ENCODE measurements at regions not wholly inside any gene's neighbourhood (a gene's known extent, or its start where the extent isn't known, plus 50 kb on each side); places are given as distances from the start of the nearest gene placed in this dataset.
"Not testable (repeated sequence)": the region's sequence is repeated elsewhere in the genome, so short reads cannot be mapped to it uniquely, and the experiment has no call there.

DNA sequence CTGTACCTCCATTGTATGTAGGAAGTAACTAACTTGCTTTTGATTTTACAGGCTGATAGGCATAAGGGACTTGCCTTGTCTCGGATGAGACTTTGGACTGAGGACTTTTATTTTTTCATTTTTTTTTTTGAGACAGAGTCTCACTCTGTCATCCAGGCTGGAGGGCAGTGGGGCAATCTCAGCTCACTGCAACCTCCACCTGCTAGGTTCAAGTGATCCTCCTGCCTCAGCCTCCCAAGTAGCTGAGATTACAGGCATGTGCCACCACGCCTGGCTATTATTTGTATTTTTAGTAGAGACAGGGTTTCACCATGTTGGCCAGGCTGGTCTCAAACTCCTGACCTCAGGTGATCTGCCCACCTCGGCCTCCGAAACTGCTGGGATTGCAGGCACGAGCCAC lies 80.2 kb upstream of the SYN3 start:
- H3K9ac ChIP-seq (ENCODE audit: insufficient read depth, low read depth, low read length); H3K36me3 ChIP-seq (replicated peaks in 1 of 2; ENCODE audit: control insufficient read depth in 1 of 2, insufficient read depth in 2 of 2, low read length in 2 of 2); in situ Hi-C loops (cut with HindIII; ENCODE audit: extremely low pct_ligation_motif_present, low pct_unique_long_range_greater_than_20kb); intact Hi-C loops (cut with micrococcal nuclease; ENCODE audit: unreplicated experiment); FAIRE-seq; BruUV-seq (replicated peaks); POLR2A ChIA-PET; H3K4me1 ChIP-seq (ENCODE audit: insufficient read depth, low read length); H3K27me3 ChIP-seq (ENCODE audit: control insufficient read depth in 1 of 2, insufficient read depth in 2 of 2, low read length in 2 of 2); H3K9me3 ChIP-seq (ENCODE audit: low read length); H4K20me1 ChIP-seq (ENCODE audit: insufficient read depth, low read length); H3K27ac ChIP-seq (ENCODE audit: extremely low read length, insufficient read depth, low read length); H3K79me2 ChIP-seq (ENCODE audit: insufficient read depth, low read length); H2AFZ ChIP-seq (ENCODE audit: low read length); H3K4me3 ChIP-seq (replicated peaks in 1 of 3; ENCODE audit: insufficient read depth in 1 of 3, low read depth in 2 of 3, low read length in 3 of 3); ATAC-seq; CTCF ChIA-PET (ENCODE audit: low intra/inter-chr PET ratio, low total read pairs): not testable (repeated sequence)
- 0% methylated on average over 2 of the region's 5 CpGs for WGBS (ENCODE audit: low lambda C conversion rate)
- peak; percentile 66 for TF ChIP-seq GFI1 (CRISPR knock-in tag; IDR thresholded peaks at IDR 0.05; ENCODE audit: borderline replicate concordance)
- TF ChIP-seq, protein P1, sequence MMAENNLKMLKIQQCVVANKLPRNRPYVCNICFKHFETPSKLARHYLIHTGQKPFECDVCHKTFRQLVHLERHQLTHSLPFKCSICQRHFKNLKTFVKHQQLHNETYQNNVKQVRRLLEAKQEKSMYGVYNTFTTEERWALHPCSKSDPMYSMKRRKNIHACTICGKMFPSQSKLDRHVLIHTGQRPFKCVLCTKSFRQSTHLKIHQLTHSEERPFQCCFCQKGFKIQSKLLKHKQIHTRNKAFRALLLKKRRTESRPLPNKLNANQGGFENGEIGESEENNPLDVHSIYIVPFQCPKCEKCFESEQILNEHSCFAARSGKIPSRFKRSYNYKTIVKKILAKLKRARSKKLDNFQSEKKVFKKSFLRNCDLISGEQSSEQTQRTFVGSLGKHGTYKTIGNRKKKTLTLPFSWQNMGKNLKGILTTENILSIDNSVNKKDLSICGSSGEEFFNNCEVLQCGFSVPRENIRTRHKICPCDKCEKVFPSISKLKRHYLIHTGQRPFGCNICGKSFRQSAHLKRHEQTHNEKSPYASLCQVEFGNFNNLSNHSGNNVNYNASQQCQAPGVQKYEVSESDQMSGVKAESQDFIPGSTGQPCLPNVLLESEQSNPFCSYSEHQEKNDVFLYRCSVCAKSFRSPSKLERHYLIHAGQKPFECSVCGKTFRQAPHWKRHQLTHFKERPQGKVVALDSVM (CRISPR knock-in tag; IDR thresholded peaks at IDR 0.05): peak; percentile 85
- 0 out of 2 replicates have a peak overlapping the region, but pooled peaks have one; percentile 9 for H3K4me2 ChIP-seq (ENCODE audit: low read depth, low read length)
- DNase-seq (ENCODE audit: low spot score): peak; percentile 25

DNA sequence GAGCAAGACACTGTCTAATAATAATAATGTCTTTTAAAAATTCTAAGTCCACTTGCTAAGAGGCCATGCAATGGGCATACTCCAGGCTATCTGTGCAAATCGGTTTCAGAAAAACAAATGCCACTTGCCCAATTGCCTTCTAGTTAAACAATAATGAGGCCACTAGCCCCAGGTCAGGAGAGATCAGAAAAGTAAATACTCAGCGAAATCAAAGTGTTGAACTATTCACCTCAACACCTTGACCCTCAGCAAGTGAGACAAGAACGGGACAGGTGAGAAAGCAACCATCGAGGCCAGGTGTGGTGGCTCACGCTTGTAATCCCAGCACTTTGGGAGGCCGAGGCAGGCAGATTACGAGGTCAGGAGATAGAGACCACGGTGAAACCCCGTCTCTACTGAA lies 72.3 kb upstream of the SYN3 start:
- POLR2A ChIA-PET: no interaction called here
- no peak for TF ChIP-seq MYC (CRISPR knock-in tag; IDR thresholded peaks at IDR 0.05; ENCODE audit: borderline replicate concordance)
- TF ChIP-seq, protein P2, sequence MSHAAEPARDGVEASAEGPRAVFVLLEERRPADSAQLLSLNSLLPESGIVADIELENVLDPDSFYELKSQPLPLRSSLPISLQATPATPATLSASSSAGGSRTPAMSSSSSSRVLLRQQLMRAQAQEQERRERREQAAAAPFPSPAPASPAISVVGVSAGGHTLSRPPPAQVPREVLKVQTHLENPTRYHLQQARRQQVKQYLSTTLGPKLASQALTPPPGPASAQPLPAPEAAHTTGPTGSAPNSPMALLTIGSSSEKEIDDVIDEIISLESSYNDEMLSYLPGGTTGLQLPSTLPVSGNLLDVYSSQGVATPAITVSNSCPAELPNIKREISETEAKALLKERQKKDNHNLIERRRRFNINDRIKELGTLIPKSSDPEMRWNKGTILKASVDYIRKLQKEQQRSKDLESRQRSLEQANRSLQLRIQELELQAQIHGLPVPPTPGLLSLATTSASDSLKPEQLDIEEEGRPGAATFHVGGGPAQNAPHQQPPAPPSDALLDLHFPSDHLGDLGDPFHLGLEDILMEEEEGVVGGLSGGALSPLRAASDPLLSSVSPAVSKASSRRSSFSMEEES (CRISPR knock-in tag; IDR thresholded peaks at IDR 0.05): 0 out of 2 replicates have a peak, but pooled peaks have one; percentile 27
- TF ChIP-seq, protein P3, sequence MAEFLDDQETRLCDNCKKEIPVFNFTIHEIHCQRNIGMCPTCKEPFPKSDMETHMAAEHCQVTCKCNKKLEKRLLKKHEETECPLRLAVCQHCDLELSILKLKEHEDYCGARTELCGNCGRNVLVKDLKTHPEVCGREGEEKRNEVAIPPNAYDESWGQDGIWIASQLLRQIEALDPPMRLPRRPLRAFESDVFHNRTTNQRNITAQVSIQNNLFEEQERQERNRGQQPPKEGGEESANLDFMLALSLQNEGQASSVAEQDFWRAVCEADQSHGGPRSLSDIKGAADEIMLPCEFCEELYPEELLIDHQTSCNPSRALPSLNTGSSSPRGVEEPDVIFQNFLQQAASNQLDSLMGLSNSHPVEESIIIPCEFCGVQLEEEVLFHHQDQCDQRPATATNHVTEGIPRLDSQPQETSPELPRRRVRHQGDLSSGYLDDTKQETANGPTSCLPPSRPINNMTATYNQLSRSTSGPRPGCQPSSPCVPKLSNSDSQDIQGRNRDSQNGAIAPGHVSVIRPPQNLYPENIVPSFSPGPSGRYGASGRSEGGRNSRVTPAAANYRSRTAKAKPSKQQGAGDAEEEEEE (CRISPR knock-in tag; IDR thresholded peaks at IDR 0.05; ENCODE audit: borderline replicate concordance): no peak
- TF ChIP-seq MED1 (CRISPR knock-in tag; IDR thresholded peaks at IDR 0.05): 0 out of 2 replicates have a peak, but pooled peaks have one; percentile 31
- no peak for TF ChIP-seq SOX6 (IDR thresholded peaks at IDR 0.05)
- TF ChIP-seq SOX6 (CRISPR knock-in tag; IDR thresholded peaks at IDR 0.05): peak; percentile 91
- no peak for TF ChIP-seq ZNF589 (CRISPR knock-in tag; conservative IDR thresholded peaks at IDR 0.05)
- TF ChIP-seq ZNF317 (CRISPR knock-in tag; IDR thresholded peaks at IDR 0.05): no peak
- TF ChIP-seq ZNF549 (CRISPR knock-in tag; IDR thresholded peaks at IDR 0.05): no peak
- TF ChIP-seq ZSCAN25 (CRISPR knock-in tag; IDR thresholded peaks at IDR 0.05): no peak
- TF ChIP-seq NKX3-1 (CRISPR knock-in tag; IDR thresholded peaks at IDR 0.05): peak; percentile 93

More for the DNA sequence above, 72.3 kb upstream of the SYN3 start:
- Histone ChIP-seq H3K9ac (ENCODE audit: insufficient read depth, low read depth, low read length) (no peak overlapping the region), H2AFZ (ENCODE audit: low read length) (no peak overlapping the region), H3K4me2 (ENCODE audit: low read depth, low read length) (peak overlapping the region; percentile 22), H4K20me1 (ENCODE audit: insufficient read depth, low read length) (no peaks in the 10 kb centered on the region), H3K79me2 (ENCODE audit: insufficient read depth, low read length) (no peaks in the 10 kb centered on the region), H3K27me3 (ENCODE audit: control insufficient read depth in 1 of 2, insufficient read depth in 2 of 2, low read length in 2 of 2) (peaks cover 0 to 29% of the 10 kb centered on the region in 2 experiments; a peak in 4 of 5 replicates), H3K4me3 (replicated peaks in 1 of 3; ENCODE audit: insufficient read depth in 1 of 3, low read depth in 2 of 3, low read length in 3 of 3) (no peak overlapping the region), H3K9me3 (ENCODE audit: low read length) (no peaks in the 10 kb centered on the region), H3K27ac (ENCODE audit: extremely low read length, insufficient read depth, low read length) (no peak overlapping the region), H3K36me3 (replicated peaks in 1 of 2; ENCODE audit: control insufficient read depth in 1 of 2, insufficient read depth in 2 of 2, low read length in 2 of 2) (no peaks in the 10 kb centered on the region), H3K4me1 (ENCODE audit: insufficient read depth, low read length) (peaks cover 18% of the 10 kb centered on the region)
- intact Hi-C loops (cut with micrococcal nuclease; ENCODE audit: unreplicated experiment) (no loop called here), in situ Hi-C loops (cut with HindIII; ENCODE audit: extremely low pct_ligation_motif_present, low pct_unique_long_range_greater_than_20kb) (no loop called here)
- WGBS (ENCODE audit: low lambda C conversion rate): 0% methylated on average over 8 of the region's 9 CpGs
- CTCF ChIA-PET (ENCODE audit: low intra/inter-chr PET ratio, low total read pairs): no interaction called here
- ATAC-seq (peak; percentile 97), FAIRE-seq (peak; percentile 91), DNase-seq (ENCODE audit: low spot score) (peak; percentile 84)
- no TSS peak for BruUV-seq (replicated peaks)

Measured in HepG2 (cell line).